ENCODE measurements at regions not wholly inside any gene's neighbourhood (a gene's known extent, or its start where the extent isn't known, plus 50 kb on each side); places are given as distances from the start of the nearest gene placed in this dataset.
"Not testable (repeated sequence)": the region's sequence is repeated elsewhere in the genome, so short reads cannot be mapped to it uniquely, and the experiment has no call there.

DNA sequence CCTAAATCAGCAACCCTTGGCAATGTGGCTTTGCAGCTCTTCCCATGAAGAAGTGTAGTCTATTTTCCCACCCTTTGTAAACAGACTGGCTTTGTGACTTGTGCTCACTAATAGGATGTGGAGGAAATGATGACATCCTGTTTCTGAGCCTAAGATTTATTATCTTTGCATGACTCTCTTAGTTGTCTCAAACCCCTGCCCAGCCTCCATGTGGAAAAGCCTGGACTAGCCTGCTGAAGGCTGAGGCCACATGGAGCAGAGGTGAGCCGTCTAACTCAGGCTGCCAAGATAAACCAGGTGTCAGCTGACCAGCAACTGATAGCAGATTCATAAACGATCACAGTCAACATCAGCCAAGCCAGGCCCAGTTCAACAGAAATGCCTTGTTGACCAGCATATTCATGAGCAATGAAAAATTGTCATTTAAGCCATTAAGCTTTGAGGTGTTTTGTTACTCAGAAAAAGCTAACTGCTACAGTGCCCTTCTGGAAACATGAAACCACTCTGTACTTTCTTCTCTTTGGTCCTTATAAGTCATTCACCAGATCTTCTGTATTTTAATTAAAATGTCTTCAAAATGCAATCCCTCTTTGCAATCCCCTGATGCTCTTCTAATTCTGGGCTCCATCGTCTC is 586.3 kb upstream of the ANKRD30A start:
- Histone ChIP-seq H3K9me3 (ENCODE audit: control insufficient read depth, insufficient read depth, low read length) (no peaks in the 10 kb centered on the region; the same call in 1 of the 2 replicates), H3K4me3 (ENCODE audit: low read length) (no peak overlapping the region), H3K27me3 (ENCODE audit: control insufficient read depth, insufficient read depth, low read length) (no peaks in the 10 kb centered on the region), H3K27ac (ENCODE audit: low read length) (no peak overlapping the region), H3K4me1 (ENCODE audit: control insufficient read depth, insufficient read depth, low read length) (no peaks in the 10 kb centered on the region), H3K36me3 (ENCODE audit: control insufficient read depth, insufficient read depth, low read length) (no peaks in the 10 kb centered on the region)
- WGBS (ENCODE audit: insufficient coverage, insufficient read length) = no CpG with 5 or more reads among the region's 3 CpGs
- no peak for DNase-seq (ENCODE audit: low read depth, low spot score)

DNA sequence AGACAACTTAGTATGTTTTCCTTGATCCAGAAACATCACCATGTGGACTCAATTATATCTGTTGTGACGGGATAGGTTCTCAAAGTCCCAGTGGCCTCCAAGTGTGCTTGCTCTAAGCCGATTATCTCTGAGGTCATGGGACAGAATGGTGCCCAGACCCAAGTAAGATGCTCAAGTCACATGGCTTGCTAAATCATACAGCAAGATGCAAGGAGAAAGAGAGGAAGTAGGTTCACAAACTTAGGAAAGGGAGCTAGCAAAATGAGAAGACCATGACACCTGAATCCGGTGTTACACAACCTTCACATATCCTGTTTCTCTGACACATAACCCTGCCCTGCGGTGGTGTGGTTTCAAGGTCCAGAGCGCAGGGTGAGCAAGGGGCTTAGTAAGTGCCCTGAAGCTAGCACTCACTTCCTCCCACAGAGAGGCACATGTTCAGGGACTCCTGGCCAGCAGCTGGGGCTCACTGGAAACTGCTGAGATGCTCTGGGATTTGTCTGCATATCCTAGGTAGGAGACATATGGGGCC is 590.9 kb upstream of the ANKRD30A start:
- H3K27me3 ChIP-seq (ENCODE audit: control insufficient read depth, insufficient read depth, low read length) = no peaks in the 10 kb centered on the region
- H3K4me1 ChIP-seq (ENCODE audit: control insufficient read depth, insufficient read depth, low read length) = no peaks in the 10 kb centered on the region
- no peak overlapping the region for H3K4me3 ChIP-seq (ENCODE audit: low read length)
- no peak overlapping the region for H3K27ac ChIP-seq (ENCODE audit: low read length)
- no peak for DNase-seq (ENCODE audit: low read depth, low spot score)
- no peaks in the 10 kb centered on the region for H3K36me3 ChIP-seq (ENCODE audit: control insufficient read depth, insufficient read depth, low read length)
- no peaks in the 10 kb centered on the region; the same call in 1 of the 2 replicates for H3K9me3 ChIP-seq (ENCODE audit: control insufficient read depth, insufficient read depth, low read length)
- no CpG with 5 or more reads among the region's 5 CpGs for WGBS (ENCODE audit: insufficient coverage, insufficient read length)

DNA sequence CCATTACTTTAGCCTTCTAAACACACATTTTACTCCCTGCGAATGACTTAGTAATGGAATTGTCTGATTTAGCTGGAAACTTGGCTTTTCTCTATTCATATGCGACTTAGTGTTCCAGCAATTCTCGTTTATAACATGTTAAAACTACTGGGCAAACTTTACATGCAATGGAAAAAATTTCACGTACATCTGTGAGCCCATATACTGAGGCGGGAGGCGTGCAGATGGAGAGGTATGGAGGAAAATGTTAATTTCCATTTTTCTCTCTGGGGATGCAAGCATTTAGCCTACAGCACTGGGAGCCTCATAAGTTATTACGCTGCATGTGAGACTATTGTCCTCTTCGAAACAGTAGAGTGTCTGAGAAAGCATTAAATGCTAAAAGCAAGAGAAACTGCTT is 591.5 kb upstream of the ANKRD30A start:
- no CpG with 5 or more reads among the region's 8 CpGs for WGBS (ENCODE audit: insufficient coverage, insufficient read length)
- H3K36me3 ChIP-seq (ENCODE audit: control insufficient read depth, insufficient read depth, low read length) = no peaks in the 10 kb centered on the region
- no peaks in the 10 kb centered on the region for H3K27me3 ChIP-seq (ENCODE audit: control insufficient read depth, insufficient read depth, low read length)
- H3K9me3 ChIP-seq (ENCODE audit: control insufficient read depth, insufficient read depth, low read length) = no peaks in the 10 kb centered on the region; the same call in 1 of the 2 replicates
- no peaks in the 10 kb centered on the region for H3K4me1 ChIP-seq (ENCODE audit: control insufficient read depth, insufficient read depth, low read length)
- no peak for DNase-seq (ENCODE audit: low read depth, low spot score)
- H3K4me3 ChIP-seq (ENCODE audit: low read length) = no peak overlapping the region
- no peak overlapping the region for H3K27ac ChIP-seq (ENCODE audit: low read length)

DNA sequence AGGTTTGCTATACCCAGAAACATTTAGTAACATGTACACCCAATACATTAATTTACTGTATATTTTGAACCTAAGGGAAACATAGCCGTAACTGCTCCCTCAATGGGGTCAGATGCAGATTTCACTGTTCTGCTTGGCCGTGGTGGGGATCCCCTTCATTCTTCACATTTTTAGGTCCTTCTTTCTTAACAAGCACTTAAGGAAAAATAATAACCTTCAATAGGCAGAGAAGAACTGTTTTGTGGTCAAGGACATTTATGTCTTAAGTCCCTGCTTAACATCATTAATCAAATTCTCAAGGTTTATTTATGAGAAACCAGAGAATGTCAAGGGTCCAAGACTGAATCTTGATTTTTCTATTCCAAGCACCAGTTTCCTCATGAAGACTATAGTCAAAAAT is 592.1 kb upstream of the ANKRD30A start:
- no peaks in the 10 kb centered on the region for H3K36me3 ChIP-seq (ENCODE audit: control insufficient read depth, insufficient read depth, low read length)
- H3K4me3 ChIP-seq (ENCODE audit: low read length) = no peak overlapping the region
- H3K4me1 ChIP-seq (ENCODE audit: control insufficient read depth, insufficient read depth, low read length) = no peaks in the 10 kb centered on the region
- WGBS (ENCODE audit: insufficient coverage, insufficient read length) = no CpG with 5 or more reads among the region's 2 CpGs
- no peaks in the 10 kb centered on the region for H3K27me3 ChIP-seq (ENCODE audit: control insufficient read depth, insufficient read depth, low read length)
- H3K27ac ChIP-seq (ENCODE audit: low read length) = no peak overlapping the region
- DNase-seq (ENCODE audit: low read depth, low spot score) = no peak
- no peaks in the 10 kb centered on the region; the same call in 1 of the 2 replicates for H3K9me3 ChIP-seq (ENCODE audit: control insufficient read depth, insufficient read depth, low read length)

GRCh38 chr10:36531621-36532020 is 593.8 kb upstream of the ANKRD30A start:
- Histone ChIP-seq H3K36me3 (ENCODE audit: control insufficient read depth, insufficient read depth, low read length) (no peaks in the 10 kb centered on the region), H3K27me3 (ENCODE audit: control insufficient read depth, insufficient read depth, low read length) (no peaks in the 10 kb centered on the region), H3K9me3 (ENCODE audit: control insufficient read depth, insufficient read depth, low read length) (no peaks in the 10 kb centered on the region; the same call in 1 of the 2 replicates), H3K4me1 (ENCODE audit: control insufficient read depth, insufficient read depth, low read length) (no peaks in the 10 kb centered on the region), H3K4me3 (ENCODE audit: low read length) (no peak overlapping the region), H3K27ac (ENCODE audit: low read length) (no peak overlapping the region)
- no CpG with 5 or more reads among the region's 1 CpG for WGBS (ENCODE audit: insufficient coverage, insufficient read length)
- no peak for DNase-seq (ENCODE audit: low read depth, low spot score)

- DNase-seq (ENCODE audit: low read depth, low spot score) = no peak
- Histone ChIP-seq H3K27me3 (ENCODE audit: control insufficient read depth, insufficient read depth, low read length) (no peaks in the 10 kb centered on the region), H3K4me3 (ENCODE audit: low read length) (no peak overlapping the region), H3K36me3 (ENCODE audit: control insufficient read depth, insufficient read depth, low read length) (no peaks in the 10 kb centered on the region), H3K4me1 (ENCODE audit: control insufficient read depth, insufficient read depth, low read length) (no peaks in the 10 kb centered on the region), H3K9me3 (ENCODE audit: control insufficient read depth, insufficient read depth, low read length) (no peaks in the 10 kb centered on the region), H3K27ac (ENCODE audit: low read length) (no peak overlapping the region)
Observed at GRCh38 chr10:36526033-36526432, 599.4 kb upstream of the ANKRD30A start.

DNA sequence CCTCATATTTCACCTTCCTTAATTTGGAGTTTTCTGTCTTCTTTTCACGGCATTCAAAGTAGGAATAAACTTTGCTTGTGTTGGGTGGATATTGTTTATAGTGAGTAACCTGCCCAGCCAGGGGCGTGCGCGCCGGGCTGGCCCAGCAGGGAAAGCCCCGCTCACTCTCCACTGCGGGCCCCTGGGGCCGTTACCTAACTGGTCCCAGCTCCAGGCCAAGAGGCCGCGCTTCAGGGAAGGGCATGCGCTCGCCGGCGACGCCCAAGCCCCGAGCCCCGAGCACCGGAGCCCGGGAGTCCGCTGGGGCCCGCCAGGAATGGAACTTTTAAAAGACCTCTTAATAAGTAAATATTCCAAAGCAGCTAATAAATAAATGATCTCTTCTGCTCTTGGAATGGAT is 601.3 kb upstream of the ANKRD30A start:
- H3K4me3 ChIP-seq (ENCODE audit: low read length); H3K27me3 ChIP-seq (ENCODE audit: control insufficient read depth, insufficient read depth, low read length); H3K36me3 ChIP-seq (ENCODE audit: control insufficient read depth, insufficient read depth, low read length); H3K9me3 ChIP-seq (ENCODE audit: control insufficient read depth, insufficient read depth, low read length); H3K27ac ChIP-seq (ENCODE audit: low read length); H3K4me1 ChIP-seq (ENCODE audit: control insufficient read depth, insufficient read depth, low read length); DNase-seq (ENCODE audit: low read depth, low spot score): not testable (repeated sequence)
- no CpG with 5 or more reads among the region's 21 CpGs for WGBS (ENCODE audit: insufficient coverage, insufficient read length)

DNA sequence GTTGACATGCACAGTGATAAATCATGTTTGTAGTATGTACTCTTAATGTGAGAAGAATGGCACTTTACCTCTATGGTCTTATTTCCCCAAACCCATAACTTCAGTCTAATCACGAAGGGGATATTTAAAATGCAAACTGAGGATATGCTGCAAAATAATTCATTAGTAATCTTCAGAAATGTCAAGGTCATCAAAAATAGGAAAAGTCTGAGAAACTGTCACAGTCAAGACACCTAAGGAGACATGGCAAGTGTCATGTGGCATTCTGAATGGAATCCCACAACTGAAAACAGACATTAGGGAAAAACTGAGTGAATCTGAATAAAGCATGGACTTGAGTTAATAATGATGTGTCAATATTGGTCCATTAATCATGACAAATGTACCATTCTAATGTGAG is 605.5 kb upstream of the ANKRD30A start:
- Histone ChIP-seq H3K27ac (ENCODE audit: low read length) (no peak overlapping the region), H3K27me3 (ENCODE audit: control insufficient read depth, insufficient read depth, low read length) (no peaks in the 10 kb centered on the region), H3K4me3 (ENCODE audit: low read length) (no peak overlapping the region), H3K9me3 (ENCODE audit: control insufficient read depth, insufficient read depth, low read length) (no peaks in the 10 kb centered on the region), H3K36me3 (ENCODE audit: control insufficient read depth, insufficient read depth, low read length) (no peaks in the 10 kb centered on the region), H3K4me1 (ENCODE audit: control insufficient read depth, insufficient read depth, low read length) (no peaks in the 10 kb centered on the region)
- no peak for DNase-seq (ENCODE audit: low read depth, low spot score)
- no CpG with 5 or more reads among the region's 1 CpG for WGBS (ENCODE audit: insufficient coverage, insufficient read length)

GRCh38 chr10:36516281-36516680 is 609.1 kb upstream of the ANKRD30A start:
- H3K4me1 ChIP-seq (ENCODE audit: control insufficient read depth, insufficient read depth, low read length) = no peaks in the 10 kb centered on the region
- H3K27me3 ChIP-seq (ENCODE audit: control insufficient read depth, insufficient read depth, low read length) = no peaks in the 10 kb centered on the region
- H3K27ac ChIP-seq (ENCODE audit: low read length) = no peak overlapping the region
- H3K9me3 ChIP-seq (ENCODE audit: control insufficient read depth, insufficient read depth, low read length) = no peaks in the 10 kb centered on the region
- DNase-seq (ENCODE audit: low read depth, low spot score) = no peak
- H3K4me3 ChIP-seq (ENCODE audit: low read length) = no peak overlapping the region
- no peaks in the 10 kb centered on the region for H3K36me3 ChIP-seq (ENCODE audit: control insufficient read depth, insufficient read depth, low read length)

DNA sequence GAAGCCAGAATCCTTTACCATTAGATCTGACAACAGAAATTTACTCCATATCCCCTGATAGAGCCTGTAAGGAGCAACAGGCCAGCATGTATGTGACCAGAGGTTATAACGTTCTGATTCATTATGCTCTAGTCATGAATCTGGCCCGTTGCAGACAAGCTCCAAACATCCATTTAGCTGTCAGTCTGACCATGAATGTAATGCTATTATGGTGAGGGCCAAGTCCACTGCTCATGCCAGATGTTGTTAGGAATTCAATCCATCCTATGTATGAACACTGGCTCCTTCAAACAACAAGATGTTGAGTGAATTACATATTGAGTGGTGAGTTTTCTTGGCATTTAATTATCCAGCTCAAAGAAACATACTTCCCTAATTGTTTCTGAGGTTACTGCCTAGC is 610.1 kb upstream of the ANKRD30A start:
- Histone ChIP-seq H3K27me3 (ENCODE audit: control insufficient read depth, insufficient read depth, low read length) (no peaks in the 10 kb centered on the region), H3K27ac (ENCODE audit: low read length) (no peak overlapping the region), H3K4me3 (ENCODE audit: low read length) (no peak overlapping the region), H3K4me1 (ENCODE audit: control insufficient read depth, insufficient read depth, low read length) (no peaks in the 10 kb centered on the region), H3K36me3 (ENCODE audit: control insufficient read depth, insufficient read depth, low read length) (no peaks in the 10 kb centered on the region), H3K9me3 (ENCODE audit: control insufficient read depth, insufficient read depth, low read length) (no peaks in the 10 kb centered on the region; the same call in 1 of the 2 replicates)
- DNase-seq (ENCODE audit: low read depth, low spot score) = no peak
- WGBS (ENCODE audit: insufficient coverage, insufficient read length) = no CpG with 5 or more reads among the region's 2 CpGs

DNA sequence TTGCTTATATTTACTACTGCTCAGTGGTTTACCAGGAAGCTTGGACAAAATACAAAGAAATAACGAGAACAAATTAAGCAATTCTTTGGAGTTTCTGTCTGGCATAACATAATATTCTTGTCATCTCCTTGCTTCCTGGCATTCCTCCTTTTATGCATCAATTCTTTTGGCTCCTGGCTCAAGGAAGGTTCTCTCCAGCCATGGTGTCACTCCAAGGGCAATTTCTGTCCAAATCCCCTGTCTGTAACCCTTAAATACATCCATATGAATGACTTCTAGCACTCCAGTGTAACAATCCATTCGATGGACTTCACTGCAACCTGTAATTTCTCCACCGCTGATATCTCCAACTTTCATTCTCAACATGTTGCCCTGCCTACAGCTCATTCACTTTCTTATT is 617.7 kb upstream of the ANKRD30A start:
- H3K27ac ChIP-seq (ENCODE audit: low read length) = no peak overlapping the region
- H3K4me3 ChIP-seq (ENCODE audit: low read length) = no peak overlapping the region
- H3K27me3 ChIP-seq (ENCODE audit: control insufficient read depth, insufficient read depth, low read length) = no peaks in the 10 kb centered on the region
- H3K9me3 ChIP-seq (ENCODE audit: control insufficient read depth, insufficient read depth, low read length) = no peaks in the 10 kb centered on the region; the same call in 1 of the 2 replicates
- no peaks in the 10 kb centered on the region for H3K4me1 ChIP-seq (ENCODE audit: control insufficient read depth, insufficient read depth, low read length)
- no peak for DNase-seq (ENCODE audit: low read depth, low spot score)
- WGBS (ENCODE audit: insufficient coverage, insufficient read length) = no CpG with 5 or more reads among the region's 3 CpGs
- H3K36me3 ChIP-seq (ENCODE audit: control insufficient read depth, insufficient read depth, low read length) = no peaks in the 10 kb centered on the region

Data from iPS DF 6.9 (cell line).